Hematopoietic multipotent progenitor cell treated with erythropoietin and hydrocortisone succinate and interleukin-3 and kit ligand, for 17 days (in vitro differentiated cells): ENCODE measurements at regions not wholly inside any gene's neighbourhood (a gene's known extent, or its start where the extent isn't known, plus 50 kb on each side); places are given as distances from the start of the nearest gene placed in this dataset.
"Not testable (repeated sequence)": the region's sequence is repeated elsewhere in the genome, so short reads cannot be mapped to it uniquely, and the experiment has no call there.

ENCODE experiments used
- DNase-seq: peaks from one replicate; pipeline ENCODE4 v3.0.0-alpha.2; 2015; ENCODE audit warnings: low spot score

GRCh38 chr6:151671195-151671594 lies 136.3 kb upstream of the ESR1 start:
- DNase-seq: no peak

- DNase-seq: no peak
Observed at GRCh38 chr6:151674578-151674977, 132.9 kb upstream of the ESR1 start.

- peak; percentile 34 for DNase-seq
Observed at GRCh38 chr6:151675746-151676459, 131.6 kb upstream of the ESR1 start.

- no peak for DNase-seq
Observed at GRCh38 chr6:151676460-151676945, 131.0 kb upstream of the ESR1 start.

GRCh38 chr6:151677404-151677803 lies 130.1 kb upstream of the ESR1 start:
- no peak for DNase-seq

- DNase-seq: no peak
Observed at GRCh38 chr6:151679081-151679480, 128.4 kb upstream of the ESR1 start.

- no peak for DNase-seq
Observed at GRCh38 chr6:151679941-151680340, 127.5 kb upstream of the ESR1 start.

- no peak for DNase-seq
Observed at GRCh38 chr6:151680846-151681432, 126.5 kb upstream of the ESR1 start.

GRCh38 chr6:151681433-151682059 lies 125.9 kb upstream of the ESR1 start:
- no peak for DNase-seq

- no peak for DNase-seq
Observed at GRCh38 chr6:151682251-151682650, 125.2 kb upstream of the ESR1 start.

GRCh38 chr6:151682922-151683321 lies 124.6 kb upstream of the ESR1 start:
- no peak for DNase-seq

- no peak for DNase-seq
Observed at GRCh38 chr6:151683381-151683780, 124.1 kb upstream of the ESR1 start.

GRCh38 chr6:151689499-151690201 lies 117.8 kb upstream of the ESR1 start:
- DNase-seq: no peak

GRCh38 chr6:151690303-151690702 lies 117.2 kb upstream of the ESR1 start:
- DNase-seq: no peak

GRCh38 chr6:151690768-151691562 lies 116.5 kb upstream of the ESR1 start:
- no peak for DNase-seq

GRCh38 chr6:151692216-151692615 lies 115.3 kb upstream of the ESR1 start:
- no peak for DNase-seq

GRCh38 chr6:151693366-151693765 lies 114.1 kb upstream of the ESR1 start:
- no peak for DNase-seq

GRCh38 chr6:151695156-151695555 lies 112.3 kb upstream of the ESR1 start:
- DNase-seq: no peak

- not testable (repeated sequence) for DNase-seq
Observed at GRCh38 chr6:151696302-151696701, 111.2 kb upstream of the ESR1 start.

GRCh38 chr6:151698931-151699700 lies 108.4 kb upstream of the ESR1 start:
- DNase-seq: no peak

- DNase-seq: no peak
Observed at GRCh38 chr6:151699719-151700118, 107.8 kb upstream of the ESR1 start.
